GM12878 (cell line): ENCODE measurements at regions not wholly inside any gene's neighbourhood (a gene's known extent, or its start where the extent isn't known, plus 50 kb on each side); places are given as distances from the start of the nearest gene placed in this dataset.

ENCODE experiments used
- MYC ChIP-seq: IDR thresholded peaks from 2 replicates; pipeline ENCODE4 v1.6.1; 2011; ENCODE audit warnings: mild to moderate bottlenecking, low read length, moderate library complexity, inconsistent platforms; ENCODE audit not compliant: insufficient read depth, insufficient replicate concordance, insufficient read length, severe bottlenecking
- RAD21 ChIP-seq: IDR thresholded peaks from 2 replicates; pipeline ENCODE4 v1.6.1; 2011; ENCODE audit warnings: mild to moderate bottlenecking, low read depth, low read length, moderate library complexity; ENCODE audit not compliant: insufficient read depth
- SMC3 ChIP-seq: IDR thresholded peaks from 2 replicates; pipeline ENCODE4 v1.6.1; 2011; ENCODE audit warnings: low read length, improper control_type of control experiment, borderline replicate concordance

DNA sequence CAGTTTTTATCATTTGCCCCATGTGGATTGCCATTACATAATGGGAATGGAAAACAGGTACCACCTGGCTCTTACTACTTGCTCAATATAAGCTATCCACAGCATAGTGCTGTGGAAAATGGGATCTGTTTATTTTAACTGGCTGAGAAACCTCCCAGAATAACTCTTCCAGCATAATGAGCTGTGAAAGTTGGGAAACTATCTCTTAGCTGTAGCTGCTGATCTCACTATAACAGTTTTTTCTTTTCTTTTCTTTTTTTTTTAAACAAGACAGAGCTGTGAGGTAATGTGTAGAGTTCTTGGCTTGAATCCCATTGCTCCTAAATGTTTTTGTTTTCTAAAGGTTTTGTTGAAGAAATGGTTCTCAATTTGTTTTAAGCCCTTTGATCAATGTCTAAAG lies 988.3 kb downstream of the PCDH19 start:
- no peak for TF ChIP-seq MYC
- no peak for TF ChIP-seq SMC3
- TF ChIP-seq RAD21: no peak
